Subcutaneous abdominal adipose tissue (tissue), 5 donors: ENCODE measurements at regions not wholly inside any gene's neighbourhood (a gene's known extent, or its start where the extent isn't known, plus 50 kb on each side); places are given as distances from the start of the nearest gene placed in this dataset.

ENCODE experiments used
- H3K27ac ChIP-seq: one replicate; pipeline ENCODE4 v1.7.0; 2013; ENCODE audit warnings: low read depth, mild to moderate bottlenecking, inconsistent platforms, low read length, moderate library complexity
- H3K27me3 ChIP-seq, 5 donors: one replicate each; pipeline ENCODE4 v1.7.0; 2013; ENCODE audit warnings: low read length in 5 of 5, inconsistent platforms in 1 of 5; ENCODE audit not compliant: control insufficient read depth in 5 of 5, insufficient read depth in 4 of 5
- H3K36me3 ChIP-seq, 5 donors: one replicate each; pipeline ENCODE4 v1.7.0; 2013; ENCODE audit warnings: low read length in 5 of 5; ENCODE audit not compliant: control insufficient read depth in 5 of 5, insufficient read depth in 5 of 5
- H3K4me1 ChIP-seq, 5 donors: one replicate each; pipeline ENCODE4 v1.7.0; 2013; ENCODE audit warnings: low read length in 5 of 5, mild to moderate bottlenecking in 3 of 5, moderate library complexity in 1 of 5; ENCODE audit not compliant: control insufficient read depth in 5 of 5, insufficient read depth in 5 of 5
- H3K4me3 ChIP-seq, 5 donors: one replicate each; pipeline ENCODE4 v1.7.0; 2013; ENCODE audit warnings: low read length in 5 of 5, low read depth in 1 of 5
- H3K9ac ChIP-seq, 5 donors: one replicate each; pipeline ENCODE4 v1.7.0; 2013; ENCODE audit warnings: low read length in 5 of 5, mild to moderate bottlenecking in 4 of 5, moderate library complexity in 3 of 5
- H3K9me3 ChIP-seq, 5 donors: one replicate each; pipeline ENCODE4 v1.7.0; 2013; ENCODE audit warnings: low read length in 5 of 5; ENCODE audit not compliant: control insufficient read depth in 5 of 5
- donor health status: healthy.
- donor health status: healthy.
- donor health status: healthy.
- donor health status: healthy.
- donor health status: healthy.

GRCh38 chr11:69931060-69931910 lies 112.1 kb upstream of the FGF3 start:
- Histone ChIP-seq H3K4me3 (no peak overlapping the region), H3K27ac (no peak overlapping the region), H3K36me3 (no peaks in the 10 kb centered on the region), H3K27me3 (peaks cover 15 to 29% (median 15%) of the 10 kb centered on the region in 5 donors), H3K9ac (no peak overlapping the region), H3K4me1 (no peaks in the 10 kb centered on the region), H3K9me3 (peaks cover 0 to 8% (median 6%) of the 10 kb centered on the region in 5 donors)

GRCh38 chr11:69931994-69932910 lies 113.0 kb upstream of the FGF3 start:
- H3K4me1 ChIP-seq: no peaks in the 10 kb centered on the region
- H3K36me3 ChIP-seq: no peaks in the 10 kb centered on the region
- H3K27me3 ChIP-seq: peaks cover 10 to 24% (median 15%) of the 10 kb centered on the region in 5 donors
- H3K4me3 ChIP-seq: no peak overlapping the region
- peaks cover 0 to 8% (median 6%) of the 10 kb centered on the region in 5 donors for H3K9me3 ChIP-seq
- H3K27ac ChIP-seq: no peak overlapping the region
- no peak overlapping the region for H3K9ac ChIP-seq

- peaks cover 0 to under 1% (median 0%) of the 10 kb centered on the region in 5 donors for H3K9me3 ChIP-seq
- peaks cover 3 to 13% (median 10%) of the 10 kb centered on the region in 5 donors for H3K27me3 ChIP-seq
- no peak overlapping the region for H3K27ac ChIP-seq
- H3K4me1 ChIP-seq: peaks cover 0 to 9% (median 8%) of the 10 kb centered on the region in 5 donors
- H3K36me3 ChIP-seq: no peaks in the 10 kb centered on the region
- H3K4me3 ChIP-seq: no peak overlapping the region
- H3K9ac ChIP-seq: no peak overlapping the region
These were observed 115.8 kb upstream of the FGF3 start for GRCh38 chr11:69934861-69935494.

GRCh38 chr11:69935941-69936505 lies 116.8 kb upstream of the FGF3 start:
- Histone ChIP-seq H3K9me3 (no peaks in the 10 kb centered on the region), H3K4me1 (peaks cover 0 to 13% (median 10%) of the 10 kb centered on the region in 5 donors), H3K27ac (no peak overlapping the region), H3K27me3 (peaks cover 3 to 8% (median 7%) of the 10 kb centered on the region in 5 donors), H3K9ac (no peak overlapping the region), H3K4me3 (no peak overlapping the region), H3K36me3 (no peaks in the 10 kb centered on the region)

- Histone ChIP-seq H3K4me1 (peaks cover 0 to 13% (median 10%) of the 10 kb centered on the region in 5 donors), H3K9ac (no peak overlapping the region), H3K36me3 (no peaks in the 10 kb centered on the region), H3K9me3 (no peaks in the 10 kb centered on the region), H3K27ac (no peak overlapping the region), H3K4me3 (no peak overlapping the region), H3K27me3 (peaks cover 0 to 7% (median 0%) of the 10 kb centered on the region in 5 donors)
These were observed 117.6 kb upstream of the FGF3 start for GRCh38 chr11:69936771-69937170.

- Histone ChIP-seq H3K4me1 (peaks cover under 1 to 18% (median 13%) of the 10 kb centered on the region in 5 donors), H3K27ac (no peak overlapping the region), H3K4me3 (no peak overlapping the region), H3K27me3 (peaks cover 0 to 5% (median 3%) of the 10 kb centered on the region in 5 donors), H3K9ac (no peak overlapping the region), H3K36me3 (no peaks in the 10 kb centered on the region), H3K9me3 (no peaks in the 10 kb centered on the region)
These were observed 119.0 kb upstream of the FGF3 start for GRCh38 chr11:69938206-69938605.

- Histone ChIP-seq H3K9ac (peak overlapping the region in 2 of 5 donors; percentile 35 to 37), H3K36me3 (no peaks in the 10 kb centered on the region), H3K4me3 (peak overlapping the region in 3 of 5 donors; percentile 42 to 64 (median 43)), H3K4me1 (peaks cover 4 to 23% (median 19%) of the 10 kb centered on the region in 5 donors), H3K27ac (no peak overlapping the region), H3K9me3 (no peaks in the 10 kb centered on the region), H3K27me3 (peaks cover 0 to 8% (median 3%) of the 10 kb centered on the region in 5 donors)
These were observed 120.5 kb upstream of the FGF3 start for GRCh38 chr11:69939551-69940245.

GRCh38 chr11:69940246-69940610 lies 121.0 kb upstream of the FGF3 start:
- H3K4me3 ChIP-seq: peak overlapping the region in 1 of 5 donors; percentile 42
- H3K4me1 ChIP-seq: peaks cover 4 to 23% (median 19%) of the 10 kb centered on the region in 5 donors
- H3K9ac ChIP-seq: no peak overlapping the region
- no peaks in the 10 kb centered on the region for H3K36me3 ChIP-seq
- H3K27me3 ChIP-seq: peaks cover 0 to 8% (median 3%) of the 10 kb centered on the region in 5 donors
- H3K9me3 ChIP-seq: no peaks in the 10 kb centered on the region
- no peak overlapping the region for H3K27ac ChIP-seq
